ENCODE measurements at regions not wholly inside any gene's neighbourhood (a gene's known extent, or its start where the extent isn't known, plus 50 kb on each side); places are given as distances from the start of the nearest gene placed in this dataset.

DNA sequence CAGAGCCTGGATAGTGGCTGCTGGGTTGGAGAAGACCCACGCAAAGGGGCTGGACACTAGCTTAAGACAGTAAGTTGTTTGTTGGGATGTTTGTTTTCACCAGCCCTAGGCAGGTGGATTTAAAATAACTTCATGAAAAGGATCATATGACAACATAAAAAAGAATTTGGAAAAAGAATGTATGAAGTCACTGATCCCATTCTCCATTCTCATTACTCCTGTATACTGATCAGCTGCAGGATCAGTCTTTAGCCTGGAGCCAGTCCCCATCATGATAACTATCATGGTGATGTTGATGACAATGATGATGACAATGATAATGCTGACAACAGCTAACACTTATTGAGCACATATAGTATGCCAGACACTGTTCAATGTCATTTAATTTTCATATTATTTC is 92.1 kb upstream of the IFNE start:
- TF ChIP-seq SMC3 (IDR thresholded peaks at IDR 0.05; ENCODE audit: low read length) (no peak), ZFP36 (IDR thresholded peaks at IDR 0.05; ENCODE audit: borderline replicate concordance, low read depth, low read length, partially characterized antibody) (no peak), ETV6 (CRISPR knock-in tag; conservative IDR thresholded peaks at IDR 0.05) (no peak), EP300 (IDR thresholded peaks at IDR 0.05; ENCODE audit: low read depth in 2 of 2, low read length in 2 of 2) (no peak), EP300 (CRISPR knock-in tag; IDR thresholded peaks at IDR 0.05; ENCODE audit: borderline replicate concordance) (no peak), CHD2 (IDR thresholded peaks at IDR 0.05; ENCODE audit: low read depth, low read length) (no peak), PHB2 (IDR thresholded peaks at IDR 0.05; ENCODE audit: partially characterized antibody) (no peak), RXRA (CRISPR knock-in tag; IDR thresholded peaks at IDR 0.05) (no peak)

All from HepG2 (cell line).